DND-41 (cell line): ENCODE measurements at regions not wholly inside any gene's neighbourhood (a gene's known extent, or its start where the extent isn't known, plus 50 kb on each side); places are given as distances from the start of the nearest gene placed in this dataset.

ENCODE experiments used
- ATAC-seq: fragments of 200-7000 bp; cut with Tn5 transposase; 3 replicates; pipeline ENCODE4 v1.9.1; 2021; ENCODE audit warnings: low read depth; ENCODE audit not compliant: insufficient read depth
- DNase-seq: peaks from one replicate; pipeline ENCODE4 v3.0.0-alpha.2; 2020
- H2AFZ ChIP-seq: 2 replicates; pipeline ENCODE4 v1.6.0; 2012; ENCODE audit warnings: low read depth, low read length
- H3K27ac ChIP-seq: 2 replicates; pipeline ENCODE4 v1.5.1; 2012; ENCODE audit warnings: low read length, inconsistent platforms
- H3K27me3 ChIP-seq: fragments of 200-600 bp; sonication (generic); 2 replicates; pipeline ENCODE4 v1.6.0; 2012; ENCODE audit warnings: low read length, mild to moderate bottlenecking, inconsistent platforms; ENCODE audit not compliant: insufficient read depth, poor library complexity
- H3K36me3 ChIP-seq: 2 replicates; pipeline ENCODE4 v1.5.1; 2012; ENCODE audit warnings: low read length, inconsistent platforms; ENCODE audit not compliant: insufficient read depth
- H3K4me1 ChIP-seq: 2 replicates; pipeline ENCODE4 v1.5.1; 2012; ENCODE audit warnings: mild to moderate bottlenecking, low read length; ENCODE audit not compliant: insufficient read depth
- H3K4me2 ChIP-seq: 2 replicates; pipeline ENCODE4 v1.6.0; 2012; ENCODE audit warnings: mild to moderate bottlenecking, moderate library complexity, low read length, inconsistent platforms; ENCODE audit not compliant: insufficient read depth
- H3K4me3 ChIP-seq, 2 experiments: fragments of 200-600 bp in 1 of 2; shearing (Covaris generic) in 1 of 2; 2 replicates each; pipeline ENCODE4 v1.5.1; 2012 to 2016; ENCODE audit warnings: inconsistent platforms in 2 of 2, low read length in 2 of 2, mild to moderate bottlenecking in 2 of 2, low read depth in 1 of 2, moderate library complexity in 1 of 2
- H3K79me2 ChIP-seq: 2 replicates; pipeline ENCODE4 v1.6.0; 2012; ENCODE audit warnings: low read length, inconsistent platforms; ENCODE audit not compliant: insufficient read depth
- H3K9ac ChIP-seq: 2 replicates; pipeline ENCODE4 v1.6.0; 2012; ENCODE audit warnings: low read depth, mild to moderate bottlenecking, inconsistent platforms, low read length, moderate library complexity
- H3K9me3 ChIP-seq: 2 replicates; pipeline ENCODE4 v1.5.1; 2012; ENCODE audit warnings: low read length, moderate library complexity, mild to moderate bottlenecking, inconsistent platforms; ENCODE audit not compliant: insufficient read depth, severe bottlenecking
- H4K20me1 ChIP-seq: 2 replicates; pipeline ENCODE4 v1.6.0; 2012; ENCODE audit warnings: low read length; ENCODE audit not compliant: insufficient read depth
- CTCF ChIP-seq: IDR thresholded peaks from 2 replicates; pipeline ENCODE4 v1.5.1; 2012; ENCODE audit warnings: borderline replicate concordance, low read length, moderate library complexity, mild to moderate bottlenecking; ENCODE audit not compliant: poor library complexity, severe bottlenecking; ENCODE audit errors: extremely low read depth
- EZH2 ChIP-seq: IDR thresholded peaks from 3 replicates; pipeline ENCODE4 v1.6.1; 2012; ENCODE audit warnings: borderline replicate concordance, low read depth, mild to moderate bottlenecking, moderate library complexity, low read length, inconsistent platforms; ENCODE audit not compliant: severe bottlenecking

GRCh38 chr9:79357194-79357593 lies 214.6 kb upstream of the TLE4 start:
- no peaks in the 10 kb centered on the region for H3K36me3 ChIP-seq
- H3K27me3 ChIP-seq: no peaks in the 10 kb centered on the region
- H3K9me3 ChIP-seq: no peaks in the 10 kb centered on the region
- ATAC-seq (no peak), DNase-seq (no peak)
- no peak overlapping the region for H3K4me2 ChIP-seq
- no peaks in the 10 kb centered on the region for H3K79me2 ChIP-seq
- H3K9ac ChIP-seq: no peak overlapping the region
- H3K27ac ChIP-seq: no peak overlapping the region
- H2AFZ ChIP-seq: no peak overlapping the region
- no peak overlapping the region for H3K4me3 ChIP-seq
- no peaks in the 10 kb centered on the region for H4K20me1 ChIP-seq
- no peak for TF ChIP-seq EZH2
- no peaks in the 10 kb centered on the region for H3K4me1 ChIP-seq

DNA sequence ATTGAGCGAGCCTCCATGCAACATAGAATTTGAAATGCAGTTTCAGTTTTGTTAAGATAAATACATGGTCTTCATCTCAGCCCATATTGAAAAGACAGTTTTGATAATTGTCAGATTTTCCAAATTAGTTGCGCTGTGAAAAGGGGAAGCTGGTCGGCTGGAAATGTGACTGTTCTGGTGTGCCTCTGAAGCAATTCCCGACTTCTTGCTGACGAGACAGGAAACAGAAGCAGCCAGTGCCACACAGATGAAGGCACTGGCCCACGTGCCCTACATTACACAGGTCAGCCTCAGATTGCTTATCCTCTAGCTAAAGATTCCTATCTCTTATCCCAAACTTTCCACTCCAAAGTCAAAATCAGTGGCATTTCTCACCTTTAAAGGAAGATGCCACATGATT lies 214.1 kb upstream of the TLE4 start:
- TF ChIP-seq EZH2 (no peak), CTCF (no peak)
- Histone ChIP-seq H3K9me3 (no peaks in the 10 kb centered on the region), H3K36me3 (no peaks in the 10 kb centered on the region), H3K4me3 (no peak overlapping the region), H3K27me3 (no peaks in the 10 kb centered on the region), H3K27ac (no peak overlapping the region), H2AFZ (no peak overlapping the region), H3K79me2 (no peaks in the 10 kb centered on the region), H3K9ac (no peak overlapping the region), H3K4me2 (no peak overlapping the region), H4K20me1 (no peaks in the 10 kb centered on the region), H3K4me1 (no peaks in the 10 kb centered on the region)
- ATAC-seq (no peak), DNase-seq (no peak)

- no peak for DNase-seq
- TF ChIP-seq CTCF (no peak), EZH2 (no peak)
- Histone ChIP-seq H3K4me2 (no peak overlapping the region), H3K9me3 (no peaks in the 10 kb centered on the region), H3K27ac (no peak overlapping the region), H4K20me1 (no peaks in the 10 kb centered on the region), H3K36me3 (no peaks in the 10 kb centered on the region), H3K9ac (no peak overlapping the region), H3K79me2 (no peaks in the 10 kb centered on the region), H3K4me1 (no peaks in the 10 kb centered on the region), H3K4me3 (no peak overlapping the region), H3K27me3 (no peaks in the 10 kb centered on the region), H2AFZ (no peak overlapping the region)
- no peak for ATAC-seq
These were observed 211.1 kb upstream of the TLE4 start for GRCh38 chr9:79360387-79361347.
